Mesothelial cell of epicardium (in vitro differentiated cells): ENCODE measurements at regions not wholly inside any gene's neighbourhood (a gene's known extent, or its start where the extent isn't known, plus 50 kb on each side); places are given as distances from the start of the nearest gene placed in this dataset.

Source experiments
- DNase-seq, 2 experiments: peaks; one replicate each; pipeline ENCODE4 v3.0.0; 2021; ENCODE audit warnings: low spot score in 2 of 2; ENCODE audit not compliant: unreplicated experiment in 2 of 2
- H3K27ac Mint-ChIP-seq: 2 replicates; pipeline ENCODE4 v1.8.0; 2021; ENCODE audit warnings: mixed read lengths
- H3K27me3 Mint-ChIP-seq: 2 replicates; pipeline ENCODE4 v1.8.0; 2021; ENCODE audit warnings: low read depth, mixed read lengths
- H3K36me3 Mint-ChIP-seq: 2 replicates; pipeline ENCODE4 v1.8.0; 2021; ENCODE audit warnings: mixed read lengths
- H3K4me1 Mint-ChIP-seq: 2 replicates; pipeline ENCODE4 v1.8.0; 2021; ENCODE audit warnings: mixed read lengths
- H3K4me3 Mint-ChIP-seq: 2 replicates; pipeline ENCODE4 v1.8.0; 2021; ENCODE audit warnings: mild to moderate bottlenecking, moderate library complexity, mixed read lengths
- H3K9me3 Mint-ChIP-seq: 2 replicates; pipeline ENCODE4 v1.8.0; 2021; ENCODE audit warnings: mixed read lengths
- CTCF ChIP-seq: fragments of 200-600 bp; sonication (generic); IDR thresholded peaks from one replicate; pipeline ENCODE4 v1.5.0; 2021; ENCODE audit warnings: antibody characterized with exemption; ENCODE audit not compliant: unreplicated experiment

GRCh38 chr5:89260254-89260653, 377.3 kb upstream of the MEF2C start:
- H3K9me3 Mint-ChIP-seq = no peaks in the 10 kb centered on the region
- no peak for TF ChIP-seq CTCF
- no peaks in the 10 kb centered on the region for H3K4me1 Mint-ChIP-seq
- H3K27me3 Mint-ChIP-seq = no peaks in the 10 kb centered on the region
- DNase-seq = no peak
- no peak overlapping the region for H3K4me3 Mint-ChIP-seq
- H3K36me3 Mint-ChIP-seq = no peaks in the 10 kb centered on the region
- H3K27ac Mint-ChIP-seq = no peak overlapping the region

DNA sequence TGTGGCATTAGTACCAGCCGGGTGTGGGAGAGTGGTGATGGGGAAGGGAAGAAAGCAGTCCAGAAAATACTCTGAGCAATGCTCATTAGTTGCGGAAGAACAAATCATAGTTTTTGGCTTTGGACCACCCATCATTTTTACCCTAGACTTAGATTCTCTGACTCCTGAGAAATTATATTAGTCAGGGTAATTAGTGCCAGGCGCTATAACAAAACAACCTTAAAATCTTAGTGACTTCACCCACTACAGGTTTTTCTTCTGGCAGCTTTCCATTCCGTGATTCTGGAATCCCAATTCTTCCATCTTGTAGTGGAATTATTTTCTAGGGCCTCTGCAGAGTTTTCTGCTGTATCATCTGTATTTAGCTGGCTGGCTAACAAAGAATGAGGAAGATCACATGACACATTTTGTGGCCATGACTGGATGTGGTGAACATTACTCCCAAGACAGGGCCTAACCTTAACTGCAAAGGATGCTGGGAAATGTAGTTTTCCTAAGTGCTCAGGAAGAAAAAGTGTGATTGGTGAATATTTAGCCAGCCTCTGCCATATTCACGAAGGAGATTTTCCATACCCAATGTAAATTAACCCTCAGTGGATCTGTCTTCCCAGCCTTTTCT, 373.0 kb upstream of the MEF2C start:
- Mint-ChIP-seq H3K4me3 (no peak overlapping the region), H3K27ac (no peak overlapping the region), H3K9me3 (no peaks in the 10 kb centered on the region), H3K36me3 (no peaks in the 10 kb centered on the region), H3K27me3 (no peaks in the 10 kb centered on the region), H3K4me1 (peaks cover 17% of the 10 kb centered on the region)
- TF ChIP-seq CTCF = no peak
- DNase-seq = no peak

GRCh38 chr5:89253666-89254352, 370.8 kb upstream of the MEF2C start:
- Mint-ChIP-seq H3K4me1 (peaks cover 17% of the 10 kb centered on the region), H3K36me3 (no peaks in the 10 kb centered on the region), H3K4me3 (no peak overlapping the region), H3K9me3 (peaks cover 12% of the 10 kb centered on the region), H3K27ac (no peak overlapping the region), H3K27me3 (no peaks in the 10 kb centered on the region)
- no peak for DNase-seq
- no peak for TF ChIP-seq CTCF

DNA sequence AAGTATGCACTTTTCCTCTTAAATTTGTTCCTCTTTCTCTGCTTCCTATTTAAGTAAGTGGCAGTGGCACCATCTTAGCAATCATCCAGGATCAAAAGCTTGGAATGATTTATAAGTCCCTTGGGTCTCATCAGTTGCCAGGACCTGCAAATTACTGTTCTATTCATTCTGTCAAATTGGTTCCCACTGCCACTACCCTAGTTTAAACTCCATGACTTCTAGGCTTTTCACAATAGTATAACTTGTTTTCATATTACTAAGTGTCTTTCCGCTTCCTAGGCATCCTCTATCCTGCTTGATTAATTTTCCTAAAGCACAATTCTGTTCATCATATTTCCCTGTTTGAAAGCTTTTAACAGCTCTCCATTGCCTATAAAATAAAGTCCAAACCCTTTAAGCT, 363.9 kb upstream of the MEF2C start:
- no peak for DNase-seq
- no peak for TF ChIP-seq CTCF
- H3K9me3 Mint-ChIP-seq = peaks cover 12% of the 10 kb centered on the region
- no peak overlapping the region for H3K4me3 Mint-ChIP-seq
- H3K4me1 Mint-ChIP-seq = peaks cover 2% of the 10 kb centered on the region
- no peaks in the 10 kb centered on the region for H3K27me3 Mint-ChIP-seq
- no peak overlapping the region for H3K27ac Mint-ChIP-seq
- no peaks in the 10 kb centered on the region for H3K36me3 Mint-ChIP-seq

DNA sequence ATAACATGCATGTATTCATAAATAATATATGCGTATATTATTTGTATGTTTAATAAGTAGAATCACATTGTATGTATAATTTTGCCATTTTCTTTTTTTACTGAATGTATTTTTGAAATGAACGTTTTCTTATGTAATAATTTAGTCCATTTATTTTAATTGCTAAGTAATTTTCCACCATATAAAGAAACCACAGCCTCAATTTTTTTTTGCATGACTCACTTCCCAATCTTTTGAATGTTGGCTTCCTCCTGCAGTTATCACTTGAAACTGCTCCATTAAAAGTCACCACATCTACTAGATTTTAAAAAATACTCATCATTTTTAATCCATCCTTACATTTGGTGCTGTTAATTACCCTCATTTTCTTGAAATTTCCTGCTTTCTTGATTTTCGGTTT, 363.3 kb upstream of the MEF2C start:
- no peaks in the 10 kb centered on the region for H3K36me3 Mint-ChIP-seq
- DNase-seq = no peak
- H3K4me1 Mint-ChIP-seq = no peaks in the 10 kb centered on the region
- H3K9me3 Mint-ChIP-seq = peaks cover 12% of the 10 kb centered on the region
- H3K4me3 Mint-ChIP-seq = no peak overlapping the region
- no peaks in the 10 kb centered on the region for H3K27me3 Mint-ChIP-seq
- TF ChIP-seq CTCF = no peak
- H3K27ac Mint-ChIP-seq = no peak overlapping the region

GRCh38 chr5:89243611-89244010, 360.6 kb upstream of the MEF2C start:
- no peak for DNase-seq
- Mint-ChIP-seq H3K4me1 (no peaks in the 10 kb centered on the region), H3K9me3 (no peaks in the 10 kb centered on the region), H3K27ac (no peak overlapping the region), H3K36me3 (no peaks in the 10 kb centered on the region), H3K27me3 (no peaks in the 10 kb centered on the region), H3K4me3 (no peak overlapping the region)
- TF ChIP-seq CTCF = no peak
